ENCODE measurements at regions not wholly inside any gene's neighbourhood (a gene's known extent, or its start where the extent isn't known, plus 50 kb on each side); places are given as distances from the start of the nearest gene placed in this dataset.

- H3K4me3 ChIP-seq (ENCODE audit: low read depth, low read length), result no peak overlapping the region
- DNase-seq (ENCODE audit: low read depth), result no peak
- TF ChIP-seq CTCF (IDR thresholded peaks at IDR 0.05; ENCODE audit: insufficient read depth, low read depth, low read length), result no peak
Observed at GRCh38 chr11:115712296-115712695, 208.1 kb upstream of the CADM1 start.

DNA sequence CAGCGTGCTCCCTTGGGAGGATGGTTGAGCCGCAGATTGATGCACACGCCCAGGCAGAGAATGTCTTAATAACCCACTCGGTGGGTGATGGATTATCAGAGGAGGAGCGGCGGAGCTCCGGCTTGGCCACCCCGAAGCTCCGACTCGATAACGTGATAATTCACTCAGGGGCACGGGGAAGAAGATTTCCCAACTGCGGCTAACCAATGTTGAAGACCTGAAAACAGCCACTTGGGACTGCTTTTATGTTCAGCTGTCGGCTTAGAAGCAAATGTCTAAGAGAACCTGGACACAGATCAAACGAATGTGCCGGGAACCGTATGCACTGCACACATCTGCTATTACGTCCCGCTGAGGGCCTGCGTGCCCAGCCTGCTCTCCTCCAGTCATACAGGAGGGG lies 206.8 kb upstream of the CADM1 start:
- no peak overlapping the region for H3K4me3 ChIP-seq (ENCODE audit: low read depth, low read length)
- TF ChIP-seq CTCF (IDR thresholded peaks at IDR 0.05; ENCODE audit: insufficient read depth, low read depth, low read length), result no peak
- DNase-seq (ENCODE audit: low read depth), result no peak

DNA sequence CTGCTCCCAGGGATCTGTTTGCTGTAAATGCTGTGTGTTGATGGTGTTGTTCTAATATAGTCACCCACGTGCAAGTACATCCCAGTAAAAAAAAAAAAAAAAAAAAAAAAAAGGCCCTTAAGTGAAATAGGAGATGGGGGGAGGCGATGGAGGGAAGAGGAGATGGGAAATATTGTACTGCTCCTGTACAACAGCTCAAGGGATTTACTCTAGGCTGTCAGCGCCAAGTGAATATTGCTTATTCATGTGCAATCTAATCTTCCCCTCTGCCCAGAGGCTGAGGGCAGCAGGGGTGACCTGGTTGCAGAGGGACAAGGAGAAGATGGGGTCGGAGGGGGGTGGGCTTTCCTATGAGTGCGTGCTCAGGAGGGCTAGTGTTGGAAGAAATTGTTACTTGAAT lies 206.2 kb upstream of the CADM1 start:
- H3K4me3 ChIP-seq (ENCODE audit: low read depth, low read length), result no peak overlapping the region
- TF ChIP-seq CTCF (IDR thresholded peaks at IDR 0.05; ENCODE audit: insufficient read depth, low read depth, low read length), result no peak
- no peak for DNase-seq (ENCODE audit: low read depth)

- TF ChIP-seq CTCF (IDR thresholded peaks at IDR 0.05; ENCODE audit: insufficient read depth, low read depth, low read length), result no peak
- DNase-seq (ENCODE audit: low read depth), result no peak
- H3K4me3 ChIP-seq (ENCODE audit: low read depth, low read length), result no peak overlapping the region
Observed at GRCh38 chr11:115709297-115709696, 205.1 kb upstream of the CADM1 start.

DNA sequence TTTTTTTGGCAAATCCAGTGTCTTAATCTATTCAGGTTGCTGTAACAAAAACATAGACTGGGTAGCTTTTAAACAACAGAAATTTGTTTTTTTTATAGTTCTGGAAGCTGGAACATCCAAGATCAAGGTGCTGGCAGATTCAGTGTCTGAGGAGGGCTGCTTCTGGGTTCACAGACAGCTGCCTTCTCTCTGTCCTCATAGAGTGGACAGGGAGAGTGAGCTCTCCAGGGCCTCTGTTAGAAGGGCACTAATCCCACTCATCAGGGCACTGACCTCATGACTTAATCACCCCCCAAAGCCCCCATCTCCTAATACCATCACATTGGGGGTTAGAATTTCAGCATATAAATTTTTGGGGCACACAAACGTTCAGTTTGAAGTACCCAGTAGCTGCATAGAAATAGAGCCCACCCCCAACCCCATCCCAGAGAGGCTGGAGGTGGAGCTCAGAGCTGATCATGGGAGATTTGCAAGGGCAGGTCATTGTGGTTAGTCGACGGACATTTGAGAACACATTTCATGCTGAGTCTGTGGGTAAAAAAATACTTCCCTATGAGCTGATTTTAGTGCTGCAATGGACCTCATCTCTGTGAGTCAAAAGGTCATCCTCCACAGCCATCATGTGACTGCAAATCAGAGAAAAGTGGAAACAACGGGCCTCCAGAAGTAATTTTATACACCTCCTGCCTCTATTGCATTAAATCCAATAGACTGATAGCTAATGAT lies 203.1 kb upstream of the CADM1 start:
- H3K4me3 ChIP-seq (ENCODE audit: low read depth, low read length), result no peak overlapping the region
- no peak for TF ChIP-seq CTCF (IDR thresholded peaks at IDR 0.05; ENCODE audit: insufficient read depth, low read depth, low read length)
- DNase-seq (ENCODE audit: low read depth), result no peak

GRCh38 chr11:115706626-115707135 lies 202.5 kb upstream of the CADM1 start:
- no peak for DNase-seq (ENCODE audit: low read depth)
- TF ChIP-seq CTCF (IDR thresholded peaks at IDR 0.05; ENCODE audit: insufficient read depth, low read depth, low read length), result no peak
- H3K4me3 ChIP-seq (ENCODE audit: low read depth, low read length), result no peak overlapping the region

- H3K4me3 ChIP-seq (ENCODE audit: low read depth, low read length), result no peak overlapping the region
- no peak for DNase-seq (ENCODE audit: low read depth)
- TF ChIP-seq CTCF (IDR thresholded peaks at IDR 0.05; ENCODE audit: insufficient read depth, low read depth, low read length), result no peak
Observed at GRCh38 chr11:115705200-115705599, 201.0 kb upstream of the CADM1 start.
